ENCODE measurements at regions not wholly inside any gene's neighbourhood (a gene's known extent, or its start where the extent isn't known, plus 50 kb on each side); places are given as distances from the start of the nearest gene placed in this dataset.
"Not testable (repeated sequence)": the region's sequence is repeated elsewhere in the genome, so short reads cannot be mapped to it uniquely, and the experiment has no call there.

GRCh38 chr12:74269355-74269754 is 268.3 kb upstream of the ATXN7L3B start:
- not testable (repeated sequence) for H3K9me2 ChIP-seq (replicated peaks; ENCODE audit: insufficient read depth, low read length); H3K36me3 ChIP-seq (ENCODE audit: insufficient read depth, low read length); H3K9me3 ChIP-seq (ENCODE audit: low read length); H3K9ac ChIP-seq (ENCODE audit: low read length); H3K27me3 ChIP-seq (ENCODE audit: low read length); H3K4me3 ChIP-seq (ENCODE audit: low read length); H3K79me2 ChIP-seq (ENCODE audit: low read length); H4K20me1 ChIP-seq (ENCODE audit: insufficient read depth, low read depth, low read length); H3K4me1 ChIP-seq (ENCODE audit: low read length); H2AFZ ChIP-seq (ENCODE audit: low read length); H3K4me2 ChIP-seq (ENCODE audit: low read depth, low read length, poor library complexity, severe bottlenecking); DNase-seq; H3K27ac ChIP-seq (ENCODE audit: low read length)

- Histone ChIP-seq H3K27me3 (ENCODE audit: low read length) (no peaks in the 10 kb centered on the region), H3K4me3 (ENCODE audit: low read length) (no peak overlapping the region), H3K9ac (ENCODE audit: low read length) (no peak overlapping the region), H3K36me3 (ENCODE audit: insufficient read depth, low read length) (no peaks in the 10 kb centered on the region), H3K27ac (ENCODE audit: low read length) (no peak overlapping the region), H3K9me2 (replicated peaks; ENCODE audit: insufficient read depth, low read length) (no peaks in the 10 kb centered on the region), H2AFZ (ENCODE audit: low read length) (no peak overlapping the region), H3K79me2 (ENCODE audit: low read length) (no peaks in the 10 kb centered on the region), H3K4me2 (ENCODE audit: low read depth, low read length, poor library complexity, severe bottlenecking) (no peak overlapping the region), H4K20me1 (ENCODE audit: insufficient read depth, low read depth, low read length) (no peaks in the 10 kb centered on the region), H3K9me3 (ENCODE audit: low read length) (no peaks in the 10 kb centered on the region), H3K4me1 (ENCODE audit: low read length) (no peaks in the 10 kb centered on the region)
- DNase-seq = no peak
Measured at GRCh38 chr12:74280156-74280655, 257.4 kb upstream of the ATXN7L3B start.

GRCh38 chr12:74281401-74282180 is 256.0 kb upstream of the ATXN7L3B start:
- not testable (repeated sequence) for H3K79me2 ChIP-seq (ENCODE audit: low read length); H3K27ac ChIP-seq (ENCODE audit: low read length); H3K9ac ChIP-seq (ENCODE audit: low read length); H2AFZ ChIP-seq (ENCODE audit: low read length); H3K4me2 ChIP-seq (ENCODE audit: low read depth, low read length, poor library complexity, severe bottlenecking); H3K9me3 ChIP-seq (ENCODE audit: low read length); H3K9me2 ChIP-seq (replicated peaks; ENCODE audit: insufficient read depth, low read length); H4K20me1 ChIP-seq (ENCODE audit: insufficient read depth, low read depth, low read length); H3K27me3 ChIP-seq (ENCODE audit: low read length); H3K4me3 ChIP-seq (ENCODE audit: low read length); DNase-seq; H3K36me3 ChIP-seq (ENCODE audit: insufficient read depth, low read length); H3K4me1 ChIP-seq (ENCODE audit: low read length)

GRCh38 chr12:74283646-74284045 is 254.0 kb upstream of the ATXN7L3B start:
- no peaks in the 10 kb centered on the region for H3K9me2 ChIP-seq (replicated peaks; ENCODE audit: insufficient read depth, low read length)
- no peaks in the 10 kb centered on the region for H3K36me3 ChIP-seq (ENCODE audit: insufficient read depth, low read length)
- no peak for DNase-seq

GRCh38 chr12:74285773-74286172 is 251.9 kb upstream of the ATXN7L3B start:
- Histone ChIP-seq H3K36me3 (ENCODE audit: insufficient read depth, low read length) (no peaks in the 10 kb centered on the region), H3K4me3 (ENCODE audit: low read length) (no peak overlapping the region), H3K79me2 (ENCODE audit: low read length) (no peaks in the 10 kb centered on the region), H3K9me2 (replicated peaks; ENCODE audit: insufficient read depth, low read length) (no peaks in the 10 kb centered on the region), H3K9me3 (ENCODE audit: low read length) (no peaks in the 10 kb centered on the region), H3K9ac (ENCODE audit: low read length) (no peak overlapping the region), H3K4me2 (ENCODE audit: low read depth, low read length, poor library complexity, severe bottlenecking) (no peak overlapping the region), H3K4me1 (ENCODE audit: low read length) (no peaks in the 10 kb centered on the region), H3K27me3 (ENCODE audit: low read length) (no peaks in the 10 kb centered on the region), H4K20me1 (ENCODE audit: insufficient read depth, low read depth, low read length) (no peaks in the 10 kb centered on the region), H3K27ac (ENCODE audit: low read length) (no peak overlapping the region), H2AFZ (ENCODE audit: low read length) (no peak overlapping the region)
- no peak for DNase-seq

More at GRCh38 chr12:74283646-74284045, 254.0 kb upstream of the ATXN7L3B start:
- Histone ChIP-seq H3K27ac (ENCODE audit: low read length) (no peak overlapping the region), H3K4me3 (ENCODE audit: low read length) (no peak overlapping the region), H2AFZ (ENCODE audit: low read length) (no peak overlapping the region), H3K79me2 (ENCODE audit: low read length) (no peaks in the 10 kb centered on the region), H3K4me1 (ENCODE audit: low read length) (no peaks in the 10 kb centered on the region), H3K9me3 (ENCODE audit: low read length) (no peaks in the 10 kb centered on the region), H3K9ac (ENCODE audit: low read length) (no peak overlapping the region), H3K27me3 (ENCODE audit: low read length) (no peaks in the 10 kb centered on the region), H4K20me1 (ENCODE audit: insufficient read depth, low read depth, low read length) (no peaks in the 10 kb centered on the region), H3K4me2 (ENCODE audit: low read depth, low read length, poor library complexity, severe bottlenecking) (no peak overlapping the region)

GRCh38 chr12:74286254-74286653 is 251.4 kb upstream of the ATXN7L3B start:
- no peak overlapping the region for H3K9ac ChIP-seq (ENCODE audit: low read length)
- no peaks in the 10 kb centered on the region for H4K20me1 ChIP-seq (ENCODE audit: insufficient read depth, low read depth, low read length)
- no peaks in the 10 kb centered on the region for H3K36me3 ChIP-seq (ENCODE audit: insufficient read depth, low read length)
- no peak overlapping the region for H3K4me3 ChIP-seq (ENCODE audit: low read length)
- H3K79me2 ChIP-seq (ENCODE audit: low read length) = no peaks in the 10 kb centered on the region
- H2AFZ ChIP-seq (ENCODE audit: low read length) = no peak overlapping the region
- DNase-seq = no peak
- H3K4me2 ChIP-seq (ENCODE audit: low read depth, low read length, poor library complexity, severe bottlenecking) = no peak overlapping the region
- H3K4me1 ChIP-seq (ENCODE audit: low read length) = no peaks in the 10 kb centered on the region
- H3K27ac ChIP-seq (ENCODE audit: low read length) = no peak overlapping the region
- no peaks in the 10 kb centered on the region for H3K9me3 ChIP-seq (ENCODE audit: low read length)
- H3K9me2 ChIP-seq (replicated peaks; ENCODE audit: insufficient read depth, low read length) = no peaks in the 10 kb centered on the region
- H3K27me3 ChIP-seq (ENCODE audit: low read length) = no peaks in the 10 kb centered on the region

GRCh38 chr12:74292351-74293194 is 245.1 kb upstream of the ATXN7L3B start:
- Histone ChIP-seq H3K27me3 (ENCODE audit: low read length) (no peaks in the 10 kb centered on the region), H3K9ac (ENCODE audit: low read length) (no peak overlapping the region), H3K36me3 (ENCODE audit: insufficient read depth, low read length) (no peaks in the 10 kb centered on the region), H2AFZ (ENCODE audit: low read length) (no peak overlapping the region), H3K9me3 (ENCODE audit: low read length) (no peaks in the 10 kb centered on the region), H3K4me1 (ENCODE audit: low read length) (no peaks in the 10 kb centered on the region), H3K79me2 (ENCODE audit: low read length) (no peaks in the 10 kb centered on the region), H3K9me2 (replicated peaks; ENCODE audit: insufficient read depth, low read length) (no peaks in the 10 kb centered on the region), H3K4me3 (ENCODE audit: low read length) (no peak overlapping the region), H3K4me2 (ENCODE audit: low read depth, low read length, poor library complexity, severe bottlenecking) (no peak overlapping the region), H4K20me1 (ENCODE audit: insufficient read depth, low read depth, low read length) (no peaks in the 10 kb centered on the region), H3K27ac (ENCODE audit: low read length) (no peak overlapping the region)
- DNase-seq = no peak

- no peak overlapping the region for H2AFZ ChIP-seq (ENCODE audit: low read length)
Measured at GRCh38 chr12:74293689-74294131, 243.9 kb upstream of the ATXN7L3B start.

More at GRCh38 chr12:74293689-74294131, 243.9 kb upstream of the ATXN7L3B start:
- no peaks in the 10 kb centered on the region for H3K79me2 ChIP-seq (ENCODE audit: low read length)
- H3K27ac ChIP-seq (ENCODE audit: low read length) = no peak overlapping the region
- no peaks in the 10 kb centered on the region for H3K36me3 ChIP-seq (ENCODE audit: insufficient read depth, low read length)
- no peaks in the 10 kb centered on the region for H4K20me1 ChIP-seq (ENCODE audit: insufficient read depth, low read depth, low read length)
- no peak overlapping the region for H3K4me2 ChIP-seq (ENCODE audit: low read depth, low read length, poor library complexity, severe bottlenecking)
- no peaks in the 10 kb centered on the region for H3K27me3 ChIP-seq (ENCODE audit: low read length)
- no peaks in the 10 kb centered on the region for H3K9me3 ChIP-seq (ENCODE audit: low read length)
- no peaks in the 10 kb centered on the region for H3K4me1 ChIP-seq (ENCODE audit: low read length)
- H3K4me3 ChIP-seq (ENCODE audit: low read length) = no peak overlapping the region
- no peaks in the 10 kb centered on the region for H3K9me2 ChIP-seq (replicated peaks; ENCODE audit: insufficient read depth, low read length)
- DNase-seq = no peak
- no peak overlapping the region for H3K9ac ChIP-seq (ENCODE audit: low read length)
